HCT116 (cell line): ENCODE measurements at regions not wholly inside any gene's neighbourhood (a gene's known extent, or its start where the extent isn't known, plus 50 kb on each side); places are given as distances from the start of the nearest gene placed in this dataset.

Experiments
- ATAC-seq: fragments of 200-7000 bp; cut with Tn5 transposase; 2 replicates; pipeline ENCODE4 v1.9.1; 2020; ENCODE audit warnings: mild to moderate bottlenecking, moderate library complexity
- BruUV-seq: library from RNA; stranded (reverse); fragments of 400-500 nt; replicated peaks from 2 replicates; lab custom pipeline; 2021; lab: Mats Ljungman, UMichigan
- CTCF ChIA-PET: fragments of 300-600 bp; sonication (Branson Sonifier 250); formaldehyde crosslinking; loops from one replicate; lab custom pipeline; 2021; ENCODE audit warnings: antibody characterized with exemption; lab: Charles Lee
- POLR2A ChIA-PET: fragments of 300-600, 350-600 bp; sonication (Branson Sonifier 250); formaldehyde crosslinking; loops from one replicate; lab custom pipeline; 2021; ENCODE audit warnings: antibody characterized with exemption; lab: Charles Lee
- RAD21 ChIA-PET, 2 experiments: fragments of 300-600 bp; sonication (Branson Sonifier 250); formaldehyde crosslinking; loops; one replicate each; lab custom pipeline; 2023; ENCODE audit warnings: low total read pairs in 2 of 2; ENCODE audit not compliant: uncharacterized antibody in 2 of 2, unreplicated experiment in 2 of 2, low non-redundant PET in 1 of 2; lab: Charles Lee
- DNase-seq: peaks from one replicate; pipeline ENCODE4 v3.0.0-alpha.2; 2010; ENCODE audit warnings: low read depth, low spot score
- H2AFZ ChIP-seq: fragments of 200-600 bp; shearing (Covaris generic), sonication (generic); 2 replicates; pipeline ENCODE4 v1.6.1; 2017; ENCODE audit warnings: low read depth, mixed run types, mixed read lengths, antibody characterized with exemption, low read length; ENCODE audit not compliant: poor library complexity, severe bottlenecking
- H3K27ac ChIP-seq: 2 replicates; pipeline ENCODE4 v1.5.1; 2012; ENCODE audit warnings: low read depth, low read length
- H3K27me3 ChIP-seq: fragments of 200-600 bp; sonication (generic); 2 replicates; pipeline ENCODE4 v1.6.1; 2016; ENCODE audit warnings: mixed run types, low read length, mixed read lengths; ENCODE audit not compliant: insufficient read depth
- H3K36me3 ChIP-seq, 2 experiments: fragments of 200-500 bp in 1 of 2; fragments of 200-600 bp in 1 of 2; sonication (Bioruptor generic) in 1 of 2; sonication (generic) in 1 of 2; 2 replicates each; pipeline versions ENCODE4 v1.5.1 to v1.6.1; 2014 to 2016; ENCODE audit warnings: low read length in 2 of 2, inconsistent platforms in 1 of 2, mixed read lengths in 1 of 2, mixed run types in 1 of 2; ENCODE audit not compliant: insufficient read depth in 2 of 2, control insufficient read depth in 1 of 2
- H3K4me1 ChIP-seq, 2 experiments: fragments of 200-600 bp in 1 of 2; sonication (generic) in 1 of 2; 2 replicates each; pipeline versions ENCODE4 v1.5.1 to v1.6.1; 2012 to 2017; ENCODE audit warnings: low read length in 2 of 2, inconsistent platforms in 1 of 2, mild to moderate bottlenecking in 1 of 2, mixed read lengths in 1 of 2, mixed run types in 1 of 2, moderate library complexity in 1 of 2; ENCODE audit not compliant: insufficient read depth in 2 of 2, control insufficient read depth in 1 of 2
- H3K4me2 ChIP-seq: fragments of 200-600 bp; sonication (generic); 2 replicates; pipeline ENCODE4 v1.6.1; 2017; ENCODE audit warnings: mixed run types, low read length, mixed read lengths
- H3K4me3 ChIP-seq, 2 experiments: fragments of 200-600 bp in 1 of 2; sonication (generic) in 1 of 2; replicated peaks in 1 of 2; 2 replicates each; pipeline ENCODE4 v1.5.1; 2011 to 2016; ENCODE audit warnings: low read length in 2 of 2, control low read depth in 1 of 2, low read depth in 1 of 2, mild to moderate bottlenecking in 1 of 2, mixed read lengths in 1 of 2, mixed run types in 1 of 2
- H3K79me2 ChIP-seq: fragments of 200-600 bp; sonication (generic); 2 replicates; pipeline ENCODE4 v1.6.1; 2017; ENCODE audit warnings: mild to moderate bottlenecking, mixed run types, low read length, moderate library complexity, mixed read lengths; ENCODE audit not compliant: insufficient read depth
- H3K9ac ChIP-seq: fragments of 200-600 bp; sonication (generic); 2 replicates; pipeline ENCODE4 v1.6.1; 2016; ENCODE audit warnings: low read length, mixed read lengths
- H3K9me2 ChIP-seq: fragments of 200-600 bp; sonication (generic), shearing (Covaris generic); 2 replicates; pipeline ENCODE4 v1.6.1; 2017; ENCODE audit warnings: mixed run types, mild to moderate bottlenecking, moderate library complexity; ENCODE audit not compliant: insufficient read depth
- H3K9me3 ChIP-seq, 2 experiments: fragments of 200-500 bp in 1 of 2; fragments of 200-600 bp in 1 of 2; sonication (Bioruptor generic) in 1 of 2; sonication (generic) in 1 of 2; 2 replicates each; pipeline ENCODE4 v1.6.1; 2014 to 2017; ENCODE audit warnings: low read length in 2 of 2, mixed read lengths in 2 of 2, inconsistent platforms in 1 of 2, low read depth in 1 of 2, mild to moderate bottlenecking in 1 of 2, mixed run types in 1 of 2, moderate library complexity in 1 of 2; ENCODE audit not compliant: control insufficient read depth in 1 of 2, insufficient read depth in 1 of 2
- H4K20me1 ChIP-seq: fragments of 200-600 bp; sonication (generic), shearing (Covaris generic); 2 replicates; pipeline ENCODE4 v1.6.1; 2017; ENCODE audit warnings: mixed run types, mild to moderate bottlenecking, moderate library complexity; ENCODE audit not compliant: insufficient read depth
- ATF3 ChIP-seq: IDR thresholded peaks from 2 replicates; pipeline ENCODE4 v1.6.1; 2012
- CBX3 ChIP-seq: IDR thresholded peaks from 2 replicates; pipeline ENCODE4 v1.6.1; 2012; ENCODE audit warnings: low read depth
- CTCF ChIP-seq, 3 experiments: fragments of 200-600 bp in 1 of 3; sonication (generic) in 1 of 3; IDR thresholded peaks in 2 of 3; conservative IDR thresholded peaks in 1 of 3; 2 replicates each; pipeline ENCODE4 v1.5.1; 2012 to 2017; ENCODE audit warnings: low read depth in 2 of 3, low read length in 2 of 3, antibody characterized with exemption in 1 of 3, borderline replicate concordance in 1 of 3, control low read depth in 1 of 3, mild to moderate bottlenecking in 1 of 3, mixed read lengths in 1 of 3, mixed run types in 1 of 3, moderate library complexity in 1 of 3; ENCODE audit not compliant: insufficient read depth in 1 of 3
- EGR1 ChIP-seq: IDR thresholded peaks from 2 replicates; pipeline ENCODE4 v1.6.1; 2012; ENCODE audit warnings: low read depth
- FOSL1 ChIP-seq: IDR thresholded peaks from 2 replicates; pipeline ENCODE4 v1.6.1; 2012; ENCODE audit warnings: low read depth
- JUND ChIP-seq: IDR thresholded peaks from 2 replicates; pipeline ENCODE4 v1.6.1; 2012
- MAX ChIP-seq: IDR thresholded peaks from 2 replicates; pipeline ENCODE4 v1.6.1; 2012
- POLR2A ChIP-seq: IDR thresholded peaks from 2 replicates; pipeline ENCODE4 v1.7.0; 2011; ENCODE audit warnings: borderline replicate concordance; ENCODE audit not compliant: insufficient read depth, insufficient read length; ENCODE audit errors: extremely low read depth
- POLR2AphosphoS5 ChIP-seq: IDR thresholded peaks from 2 replicates; pipeline ENCODE4 v1.6.1; 2011; ENCODE audit warnings: mild to moderate bottlenecking, low read depth, low read length, moderate library complexity
- SP1 ChIP-seq: IDR thresholded peaks from 2 replicates; pipeline ENCODE4 v1.6.1; 2012; ENCODE audit warnings: low read depth
- SRF ChIP-seq: IDR thresholded peaks from 2 replicates; pipeline ENCODE4 v1.6.1; 2012; ENCODE audit warnings: low read depth
- ZFX ChIP-seq: fragments of 450-650 bp; IDR thresholded peaks from 2 replicates; pipeline ENCODE4 v1.6.1; 2017
- intact Hi-C: fragments of 100-400 bp; cut with micrococcal nuclease; formaldehyde crosslinking; loops from 2 replicates; pipeline ENCODE4 v1.10.0; 2022

- RAD21 ChIA-PET, result no interaction called here
- Histone ChIP-seq H3K27ac (no peak overlapping the region), H3K9me2 (no peaks in the 10 kb centered on the region), H4K20me1 (no peaks in the 10 kb centered on the region), H2AFZ (no peak overlapping the region), H3K9me3 (peaks cover 4 to 43% of the 10 kb centered on the region in 2 experiments; a peak in 2 of 4 replicates), H3K36me3 (no peaks in the 10 kb centered on the region), H3K4me3 (no peak overlapping the region), H3K4me2 (no peak overlapping the region), H3K9ac (no peak overlapping the region), H3K4me1 (no peaks in the 10 kb centered on the region), H3K27me3 (no peaks in the 10 kb centered on the region), H3K79me2 (no peaks in the 10 kb centered on the region)
- POLR2A ChIA-PET, result no interaction called here
- CTCF ChIA-PET, result no interaction called here
- DNase-seq (no peak), ATAC-seq (no peak)
- TF ChIP-seq POLR2A (no peak), MAX (no peak), FOSL1 (no peak), JUND (no peak), ATF3 (no peak), EGR1 (no peak), POLR2AphosphoS5 (no peak), CBX3 (no peak), SP1 (no peak), CTCF (IDR thresholded peaks at IDR 0.05 in 2 of 3, conservative IDR thresholded peaks at IDR 0.05 in 1 of 3; ENCODE audit: borderline replicate concordance in 1 of 3, insufficient read depth in 1 of 3, low read depth in 2 of 3, low read length in 2 of 3) (no peak), SRF (no peak), ZFX (no peak)
- intact Hi-C loops, result no loop called here
- BruUV-seq, result no TSS peak
These were observed 797.2 kb upstream of the ADAMTS5 start for GRCh38 chr21:27764056-27764455.
